ENCODE measurements at regions not wholly inside any gene's neighbourhood (a gene's known extent, or its start where the extent isn't known, plus 50 kb on each side); places are given as distances from the start of the nearest gene placed in this dataset.

GRCh38 chr15:93360318-93360717 is 271.3 kb upstream of the RGMA start (continued):
- no peak for TF ChIP-seq NKRF (conservative IDR thresholded peaks at IDR 0.05)
- TF ChIP-seq RELB (IDR thresholded peaks at IDR 0.05; ENCODE audit: low read depth): no peak

GRCh38 chr15:93359425-93360131 is 270.6 kb upstream of the RGMA start:
- no peak for FAIRE-seq
- intact Hi-C loops (cut with micrococcal nuclease; ENCODE audit: unreplicated experiment): no loop called here

More at GRCh38 chr15:93359425-93360131, 270.6 kb upstream of the RGMA start:
- Histone ChIP-seq H3K9ac (ENCODE audit: control insufficient read depth, insufficient read depth, low read length) (no peak overlapping the region), H3K4me2 (ENCODE audit: control insufficient read depth, insufficient read depth) (no peak overlapping the region), H3K4me3 (no peak overlapping the region), H2AFZ (ENCODE audit: control insufficient read depth, low read depth, low read length) (no peak overlapping the region), H3K36me3 (ENCODE audit: control insufficient read depth in 2 of 2, insufficient read depth in 2 of 2, low read length in 1 of 2) (no peaks in the 10 kb centered on the region), H3K4me1 (ENCODE audit: control insufficient read depth, insufficient read depth, low read length) (no peaks in the 10 kb centered on the region), H3K79me2 (ENCODE audit: control insufficient read depth, insufficient read depth, low read length) (no peaks in the 10 kb centered on the region), H3K27me3 (replicated peaks in 1 of 2; ENCODE audit: control insufficient read depth in 2 of 2, insufficient read depth in 2 of 2, low read length in 1 of 2) (no peaks in the 10 kb centered on the region), H4K20me1 (ENCODE audit: control insufficient read depth, insufficient read depth) (no peaks in the 10 kb centered on the region), H3K9me3 (replicated peaks; ENCODE audit: control insufficient read depth, insufficient read depth, low read length) (no peaks in the 10 kb centered on the region), H3K27ac (ENCODE audit: control insufficient read depth, insufficient read depth) (no peak overlapping the region)
- ATAC-seq: no peak
- ChIA-PET SMC1A (ENCODE audit: uncharacterized antibody, unreplicated experiment) (no interaction called here), CTCF (interaction anchor here (0.7 kb wide), 1 partner anchor 106 kb away, joined by 3 read pairs; no protein-coding TSS in a partner anchor), POLR2A (no interaction called here), RAD21 (ENCODE audit: unreplicated experiment) (no interaction called here)
- 43% methylated on average over 15 of the region's 15 CpGs for WGBS (ENCODE audit: insufficient coverage, insufficient replicate concordance, low lambda C conversion rate, missing lambda C conversion rate)
- no TSS peak for BruUV-seq (replicated peaks)
- no peak for DNase-seq (ENCODE audit: low read depth, low spot score)
- TF ChIP-seq CBX5 (IDR thresholded peaks at IDR 0.05; ENCODE audit: low read depth): no peak
- TF ChIP-seq CHD1 (IDR thresholded peaks at IDR 0.05; ENCODE audit: low read depth, low read length): no peak
- TF ChIP-seq ZNF622 (IDR thresholded peaks at IDR 0.05): no peak
- TF ChIP-seq STAT1 (conservative IDR thresholded peaks at IDR 0.05): no peak
- no peak for TF ChIP-seq ATF3 (IDR thresholded peaks at IDR 0.05; ENCODE audit: borderline replicate concordance, extremely low read depth, low read depth, low read length)
- no peak for TF ChIP-seq MTA3 (IDR thresholded peaks at IDR 0.05; ENCODE audit: borderline replicate concordance, low read length)
- no peak for TF ChIP-seq RCOR1 (conservative IDR thresholded peaks at IDR 0.05; ENCODE audit: low read depth, low read length)
- TF ChIP-seq ATF2 (IDR thresholded peaks at IDR 0.05; ENCODE audit: low read length): no peak
- no peak for TF ChIP-seq CEBPB (IDR thresholded peaks at IDR 0.05; ENCODE audit: borderline replicate concordance in 1 of 2, low read depth in 2 of 2, low read length in 2 of 2)
- in situ Hi-C loops (cut with MboI): no loop called here

Measured in GM12878 (cell line).